Muscle layer of colon (tissue), 2 donors: ENCODE measurements at regions not wholly inside any gene's neighbourhood (a gene's known extent, or its start where the extent isn't known, plus 50 kb on each side); places are given as distances from the start of the nearest gene placed in this dataset.

Experiments
- H3K27ac ChIP-seq: one replicate; pipeline ENCODE4 v1.7.0; 2013; ENCODE audit warnings: low read depth, mild to moderate bottlenecking, low read length, moderate library complexity
- H3K27me3 ChIP-seq, 2 donors: one replicate each; pipeline ENCODE4 v1.7.0; 2013; ENCODE audit warnings: low read length in 2 of 2, mild to moderate bottlenecking in 2 of 2; ENCODE audit not compliant: insufficient read depth in 2 of 2, control insufficient read depth in 1 of 2
- H3K36me3 ChIP-seq: one replicate; pipeline ENCODE4 v1.7.0; 2013; ENCODE audit warnings: mild to moderate bottlenecking, low read length; ENCODE audit not compliant: insufficient read depth
- H3K4me1 ChIP-seq: one replicate; pipeline ENCODE4 v1.7.0; 2013; ENCODE audit warnings: mild to moderate bottlenecking, low read length; ENCODE audit not compliant: insufficient read depth
- H3K4me3 ChIP-seq, 2 donors: one replicate each; pipeline ENCODE4 v1.7.0; 2013; ENCODE audit warnings: low read length in 2 of 2, low read depth in 1 of 2, mild to moderate bottlenecking in 1 of 2, moderate library complexity in 1 of 2
- H3K9ac ChIP-seq: one replicate; pipeline ENCODE4 v1.7.0; 2013; ENCODE audit warnings: low read length
- H3K9me3 ChIP-seq: one replicate; pipeline ENCODE4 v1.7.0; 2013; ENCODE audit warnings: mild to moderate bottlenecking, low read length
- donor health status: abdominal sarcoma.
- donor health status: Adenocarcinoma of cecum.

GRCh38 chr15:98380721-98381120, 267.6 kb upstream of the IGF1R start:
- no peaks in the 10 kb centered on the region for H3K9me3 ChIP-seq
- no peak overlapping the region for H3K4me3 ChIP-seq
- H3K27me3 ChIP-seq: no peaks in the 10 kb centered on the region
- H3K36me3 ChIP-seq: no peaks in the 10 kb centered on the region
- peaks cover 3% of the 10 kb centered on the region for H3K4me1 ChIP-seq
- no peak overlapping the region for H3K27ac ChIP-seq
- no peak overlapping the region for H3K9ac ChIP-seq

- H3K27me3 ChIP-seq: no peaks in the 10 kb centered on the region
- H3K27ac ChIP-seq: no peak overlapping the region
- H3K9me3 ChIP-seq: no peaks in the 10 kb centered on the region
- H3K36me3 ChIP-seq: no peaks in the 10 kb centered on the region
- no peak overlapping the region for H3K9ac ChIP-seq
- H3K4me3 ChIP-seq: no peak overlapping the region
- no peaks in the 10 kb centered on the region for H3K4me1 ChIP-seq
Measured at GRCh38 chr15:98381446-98381845, 266.9 kb upstream of the IGF1R start.

- no peaks in the 10 kb centered on the region for H3K4me1 ChIP-seq
- H3K27me3 ChIP-seq: no peaks in the 10 kb centered on the region
- no peak overlapping the region for H3K27ac ChIP-seq
- no peak overlapping the region for H3K9ac ChIP-seq
- H3K4me3 ChIP-seq: no peak overlapping the region
- no peaks in the 10 kb centered on the region for H3K36me3 ChIP-seq
- H3K9me3 ChIP-seq: no peaks in the 10 kb centered on the region
Measured at GRCh38 chr15:98382139-98382538, 266.2 kb upstream of the IGF1R start.

GRCh38 chr15:98383571-98383970, 264.8 kb upstream of the IGF1R start:
- no peaks in the 10 kb centered on the region for H3K9me3 ChIP-seq

GRCh38 chr15:98384328-98385029, 263.9 kb upstream of the IGF1R start:
- Histone ChIP-seq H3K9me3 (no peaks in the 10 kb centered on the region), H3K4me1 (no peaks in the 10 kb centered on the region), H3K9ac (no peak overlapping the region), H3K4me3 (no peak overlapping the region), H3K27ac (no peak overlapping the region), H3K36me3 (no peaks in the 10 kb centered on the region), H3K27me3 (no peaks in the 10 kb centered on the region)

More at GRCh38 chr15:98383571-98383970, 264.8 kb upstream of the IGF1R start:
- Histone ChIP-seq H3K27me3 (no peaks in the 10 kb centered on the region), H3K4me1 (no peaks in the 10 kb centered on the region), H3K9ac (no peak overlapping the region), H3K36me3 (no peaks in the 10 kb centered on the region), H3K4me3 (no peak overlapping the region), H3K27ac (no peak overlapping the region)

GRCh38 chr15:98385752-98386381, 262.5 kb upstream of the IGF1R start:
- no peak overlapping the region for H3K27ac ChIP-seq
- H3K36me3 ChIP-seq: no peaks in the 10 kb centered on the region
- no peaks in the 10 kb centered on the region for H3K9me3 ChIP-seq
- no peaks in the 10 kb centered on the region for H3K27me3 ChIP-seq
- H3K9ac ChIP-seq: no peak overlapping the region
- no peaks in the 10 kb centered on the region for H3K4me1 ChIP-seq
- no peak overlapping the region for H3K4me3 ChIP-seq

GRCh38 chr15:98386561-98386960, 261.8 kb upstream of the IGF1R start:
- no peak overlapping the region for H3K27ac ChIP-seq
- no peaks in the 10 kb centered on the region for H3K27me3 ChIP-seq
- no peaks in the 10 kb centered on the region for H3K4me1 ChIP-seq
- H3K36me3 ChIP-seq: no peaks in the 10 kb centered on the region
- no peaks in the 10 kb centered on the region for H3K9me3 ChIP-seq
- H3K4me3 ChIP-seq: no peak overlapping the region
- H3K9ac ChIP-seq: no peak overlapping the region

GRCh38 chr15:98387866-98388265, 260.5 kb upstream of the IGF1R start:
- Histone ChIP-seq H3K36me3 (no peaks in the 10 kb centered on the region), H3K4me3 (no peak overlapping the region), H3K9ac (no peak overlapping the region), H3K4me1 (no peaks in the 10 kb centered on the region), H3K9me3 (no peaks in the 10 kb centered on the region), H3K27me3 (no peaks in the 10 kb centered on the region), H3K27ac (no peak overlapping the region)

- H3K27ac ChIP-seq: no peak overlapping the region
- no peaks in the 10 kb centered on the region for H3K36me3 ChIP-seq
- no peak overlapping the region for H3K9ac ChIP-seq
- H3K9me3 ChIP-seq: no peaks in the 10 kb centered on the region
- H3K27me3 ChIP-seq: no peaks in the 10 kb centered on the region
- H3K4me3 ChIP-seq: no peak overlapping the region
- H3K4me1 ChIP-seq: no peaks in the 10 kb centered on the region
Measured at GRCh38 chr15:98390946-98391530, 257.3 kb upstream of the IGF1R start.

GRCh38 chr15:98391568-98391967, 256.8 kb upstream of the IGF1R start:
- H3K4me1 ChIP-seq: no peaks in the 10 kb centered on the region
- no peak overlapping the region for H3K4me3 ChIP-seq
- H3K9me3 ChIP-seq: no peaks in the 10 kb centered on the region
- no peaks in the 10 kb centered on the region for H3K27me3 ChIP-seq
- no peak overlapping the region for H3K27ac ChIP-seq
- H3K9ac ChIP-seq: no peak overlapping the region
- no peaks in the 10 kb centered on the region for H3K36me3 ChIP-seq

GRCh38 chr15:98393471-98393870, 254.9 kb upstream of the IGF1R start:
- Histone ChIP-seq H3K9me3 (no peaks in the 10 kb centered on the region), H3K4me3 (no peak overlapping the region), H3K9ac (no peak overlapping the region), H3K27me3 (no peaks in the 10 kb centered on the region), H3K4me1 (no peaks in the 10 kb centered on the region), H3K36me3 (no peaks in the 10 kb centered on the region), H3K27ac (no peak overlapping the region)

GRCh38 chr15:98394546-98394945, 253.8 kb upstream of the IGF1R start:
- no peak overlapping the region for H3K4me3 ChIP-seq
- no peaks in the 10 kb centered on the region for H3K9me3 ChIP-seq
- no peaks in the 10 kb centered on the region for H3K27me3 ChIP-seq
- no peak overlapping the region for H3K9ac ChIP-seq
- H3K4me1 ChIP-seq: no peaks in the 10 kb centered on the region
- no peaks in the 10 kb centered on the region for H3K36me3 ChIP-seq
- no peak overlapping the region for H3K27ac ChIP-seq
